Astrocyte (in vitro differentiated cells and primary cell): ENCODE measurements at regions not wholly inside any gene's neighbourhood (a gene's known extent, or its start where the extent isn't known, plus 50 kb on each side); places are given as distances from the start of the nearest gene placed in this dataset.

Source experiments
- EZH2 ChIP-seq: IDR thresholded peaks from 2 replicates; pipeline ENCODE4 v1.6.1; 2012; ENCODE audit warnings: mild to moderate bottlenecking, low read length, inconsistent platforms; ENCODE audit not compliant: insufficient read depth
- TF ChIP-seq, protein P1 (sequence below): IDR thresholded peaks from 2 replicates; pipeline ENCODE4 v1.5.1; 2011; ENCODE audit warnings: low read depth, mild to moderate bottlenecking, inconsistent platforms, low read length, moderate library complexity; ENCODE audit not compliant: insufficient read depth

DNA sequence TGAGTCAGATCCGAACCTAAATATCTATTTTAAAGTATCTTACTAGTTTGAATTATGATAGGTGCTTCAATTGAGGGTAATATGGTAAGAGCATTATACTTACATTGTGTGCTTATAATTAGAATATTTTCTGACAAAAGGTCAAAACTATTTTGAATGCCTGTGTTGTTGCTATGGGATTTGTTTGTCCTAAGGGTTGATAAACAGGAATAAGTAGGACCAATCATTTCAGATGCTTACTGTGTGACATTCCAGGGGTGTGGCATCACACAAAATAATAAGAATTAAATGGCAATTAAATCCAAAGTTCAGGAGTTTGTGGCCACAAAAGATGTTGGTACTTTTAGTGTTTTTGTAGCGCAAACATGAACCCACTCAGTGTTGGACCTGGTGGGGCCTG, 256.2 kb upstream of the DDHD1 start:
- TF ChIP-seq, protein P1, sequence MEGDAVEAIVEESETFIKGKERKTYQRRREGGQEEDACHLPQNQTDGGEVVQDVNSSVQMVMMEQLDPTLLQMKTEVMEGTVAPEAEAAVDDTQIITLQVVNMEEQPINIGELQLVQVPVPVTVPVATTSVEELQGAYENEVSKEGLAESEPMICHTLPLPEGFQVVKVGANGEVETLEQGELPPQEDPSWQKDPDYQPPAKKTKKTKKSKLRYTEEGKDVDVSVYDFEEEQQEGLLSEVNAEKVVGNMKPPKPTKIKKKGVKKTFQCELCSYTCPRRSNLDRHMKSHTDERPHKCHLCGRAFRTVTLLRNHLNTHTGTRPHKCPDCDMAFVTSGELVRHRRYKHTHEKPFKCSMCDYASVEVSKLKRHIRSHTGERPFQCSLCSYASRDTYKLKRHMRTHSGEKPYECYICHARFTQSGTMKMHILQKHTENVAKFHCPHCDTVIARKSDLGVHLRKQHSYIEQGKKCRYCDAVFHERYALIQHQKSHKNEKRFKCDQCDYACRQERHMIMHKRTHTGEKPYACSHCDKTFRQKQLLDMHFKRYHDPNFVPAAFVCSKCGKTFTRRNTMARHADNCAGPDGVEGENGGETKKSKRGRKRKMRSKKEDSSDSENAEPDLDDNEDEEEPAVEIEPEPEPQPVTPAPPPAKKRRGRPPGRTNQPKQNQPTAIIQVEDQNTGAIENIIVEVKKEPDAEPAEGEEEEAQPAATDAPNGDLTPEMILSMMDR, result no peak
- TF ChIP-seq EZH2, result no peak
